Right cardiac atrium (tissue), 5 donors: ENCODE measurements at regions not wholly inside any gene's neighbourhood (a gene's known extent, or its start where the extent isn't known, plus 50 kb on each side); places are given as distances from the start of the nearest gene placed in this dataset.

ENCODE experiments used
- ATAC-seq, 2 donors: fragments of 200-7000 bp; cut with Tn5 transposase; one replicate each; pipeline versions ENCODE4 v1.8.0 to v1.9.1; 2020; ENCODE audit warnings: moderate library complexity in 2 of 2, mild to moderate bottlenecking in 1 of 2
- DNase-seq, 3 donors: peaks; one replicate each; pipeline ENCODE4 v3.0.0-alpha.2; 2020
- H3K27ac ChIP-seq: one replicate; pipeline ENCODE4 v1.5.1; 2013; ENCODE audit warnings: mild to moderate bottlenecking, low read length, control low read depth, moderate library complexity
- H3K27me3 ChIP-seq: one replicate; pipeline ENCODE4 v1.6.1; 2013; ENCODE audit not compliant: control insufficient read depth, insufficient read depth
- H3K4me1 ChIP-seq: one replicate; pipeline ENCODE4 v1.6.1; 2013; ENCODE audit warnings: low read length; ENCODE audit not compliant: control insufficient read depth, insufficient read depth
- H3K4me3 ChIP-seq: one replicate; pipeline ENCODE4 v1.5.1; 2013; ENCODE audit warnings: low read length, control low read depth
- H3K9me3 ChIP-seq: one replicate; pipeline ENCODE4 v1.6.1; 2013; ENCODE audit warnings: low read length; ENCODE audit not compliant: control insufficient read depth
- WGBS: extraction: QIAGEN DNeasy Blood & Tissue Kit; methylation state at CpG from one replicate; pipeline ENCODE4 v1.1.7; 2013; 5-methylcytosine and 5-hydroxymethylcytosine counted together
- intact Hi-C, 4 donors: fragments of 100-400 bp; cut with DNase I; formaldehyde crosslinking; loops; one replicate each; pipeline versions ENCODE4 v1.11.0 to v1.14.0; 2022 to 2023
- donor health status: healthy with polysubstance abuse.
- donor health status: DM: no; HTN: yes; CAD: no.
- donor health status: DM: no; HTN: no; CAD: no.
- donor health status: DM: no; HTN: yes; CAD: no; lungs with severe emphysema.
- donor health status: DM: yes; HTN: yes; CAD: no.

DNA sequence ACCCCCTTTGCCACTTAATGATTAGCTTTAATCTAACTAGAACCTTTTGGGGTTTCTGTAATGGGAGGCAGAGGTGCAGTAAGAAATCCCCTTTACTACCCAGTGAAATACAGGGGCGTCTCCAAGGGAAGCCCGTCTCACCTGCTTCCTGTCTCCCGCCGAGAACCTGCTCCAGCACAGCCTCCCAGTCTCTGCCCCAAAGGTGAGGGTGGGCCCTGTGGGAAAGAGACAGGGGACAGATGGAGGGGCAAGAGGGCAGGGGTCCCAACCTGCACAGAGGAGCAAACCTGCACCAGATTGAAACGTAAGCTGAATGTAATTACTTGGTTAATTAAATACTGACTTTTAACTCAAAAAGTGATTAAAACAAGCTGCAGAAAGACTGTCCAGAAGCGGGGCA, 474.2 kb upstream of the SULF2 start:
- Histone ChIP-seq H3K27ac (no peak overlapping the region), H3K27me3 (no peaks in the 10 kb centered on the region), H3K4me1 (no peaks in the 10 kb centered on the region), H3K9me3 (peaks cover 2% of the 10 kb centered on the region), H3K4me3 (no peak overlapping the region)
- no peak for DNase-seq
- ATAC-seq, result no peak
- intact Hi-C loops, result loop anchor here in 1 of 4 donors (5.0 kb wide), 1 partner anchor 543 kb away; no protein-coding TSS in a partner anchor
- 76% methylated on average over 6 of the region's 6 CpGs for WGBS

DNA sequence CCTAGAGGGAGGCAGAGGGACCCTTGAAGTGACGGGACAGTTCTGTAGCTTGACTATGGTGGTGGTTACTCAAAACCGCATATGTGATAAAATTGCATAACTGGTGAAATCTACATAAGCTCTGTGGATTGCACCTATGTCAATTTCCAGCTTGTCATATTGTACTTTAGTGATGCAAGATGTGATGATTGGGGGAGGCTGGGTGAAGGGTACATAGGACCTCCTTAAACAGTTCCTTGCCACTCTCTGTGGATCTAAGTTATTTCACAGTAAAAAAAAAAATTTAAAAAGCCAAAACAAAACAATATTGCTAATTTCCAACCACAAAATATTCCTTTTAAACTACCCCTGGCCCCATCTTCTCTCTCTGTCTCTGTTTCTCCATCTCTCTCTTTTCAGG, 472.6 kb upstream of the SULF2 start:
- no peaks in the 10 kb centered on the region for H3K4me1 ChIP-seq
- WGBS, result 94% methylated on average over 2 of the region's 2 CpGs
- H3K9me3 ChIP-seq, result peaks cover 2% of the 10 kb centered on the region
- DNase-seq (no peak), ATAC-seq (no peak)
- no peaks in the 10 kb centered on the region for H3K27me3 ChIP-seq
- intact Hi-C loops, result loop anchor here in 1 of 4 donors (5.0 kb wide), 1 partner anchor 544 kb away; no protein-coding TSS in a partner anchor
- H3K4me3 ChIP-seq, result no peak overlapping the region
- H3K27ac ChIP-seq, result no peak overlapping the region

DNA sequence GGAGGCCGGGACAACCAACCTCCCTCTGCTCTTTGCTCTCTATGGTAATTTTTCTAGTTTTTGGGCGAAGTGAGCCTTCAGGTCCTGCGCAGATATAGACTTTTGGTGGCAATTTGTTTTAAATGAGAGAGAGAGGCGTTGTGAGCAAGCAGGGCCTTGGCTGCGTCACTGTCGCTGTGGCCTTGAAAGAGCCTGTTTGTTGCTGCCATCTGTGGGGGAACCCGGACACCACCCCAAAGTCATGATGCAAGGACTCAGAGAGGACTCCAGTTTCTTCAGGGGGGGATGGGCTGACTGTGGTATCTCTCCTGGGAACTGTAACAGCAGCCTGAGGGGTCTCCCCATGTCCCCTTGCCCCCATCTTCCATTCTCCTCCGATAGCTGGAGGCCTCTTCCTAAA, 462.7 kb upstream of the SULF2 start:
- intact Hi-C loops, result no loop called here
- Histone ChIP-seq H3K9me3 (no peaks in the 10 kb centered on the region), H3K4me3 (no peak overlapping the region), H3K27me3 (no peaks in the 10 kb centered on the region), H3K27ac (no peak overlapping the region), H3K4me1 (no peaks in the 10 kb centered on the region)
- peak in 1 of 3 donors; percentile 62 for DNase-seq
- ATAC-seq, result no peak
- WGBS, result 87% methylated on average over 8 of the region's 8 CpGs

DNA sequence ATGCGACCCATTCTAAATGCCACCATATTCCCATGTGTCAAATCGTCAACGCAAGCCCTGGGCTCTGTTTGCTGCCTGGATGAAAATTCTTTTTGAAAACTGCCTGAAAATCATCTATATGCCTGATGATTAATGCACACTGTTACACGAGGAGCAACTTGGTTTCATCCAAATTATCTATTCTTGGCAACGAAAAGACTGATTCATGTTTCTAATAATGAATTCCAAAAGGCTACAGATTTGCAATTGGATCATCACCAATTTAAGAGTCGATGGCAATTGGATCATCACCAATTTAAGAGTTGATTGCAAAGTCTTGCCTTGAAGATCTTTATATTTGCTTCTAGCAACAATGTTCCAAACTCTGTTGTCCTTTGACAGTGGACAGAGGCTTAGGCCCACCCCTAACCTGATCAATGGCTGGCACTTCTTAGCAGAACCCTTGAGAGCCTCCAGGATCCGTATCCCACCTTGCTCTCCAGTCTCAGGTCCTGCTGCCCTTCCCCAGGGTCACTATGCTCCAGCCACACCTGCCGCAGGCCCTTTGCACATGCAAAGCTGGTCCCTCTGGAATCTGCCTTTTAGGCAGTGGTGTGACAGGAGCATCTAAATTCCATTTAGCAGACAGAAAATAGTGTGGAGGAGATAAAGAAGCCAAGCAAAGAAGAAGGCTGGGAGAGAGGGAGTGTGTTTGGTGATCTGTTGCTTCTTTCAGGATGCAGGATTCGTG, 460.9 kb upstream of the SULF2 start:
- no peak overlapping the region for H3K4me3 ChIP-seq
- no peaks in the 10 kb centered on the region for H3K27me3 ChIP-seq
- intact Hi-C loops, result no loop called here
- H3K4me1 ChIP-seq, result no peaks in the 10 kb centered on the region
- ATAC-seq (no peak), DNase-seq (no peak)
- WGBS, result 70% methylated on average over 9 of the region's 9 CpGs
- no peak overlapping the region for H3K27ac ChIP-seq
- H3K9me3 ChIP-seq, result no peaks in the 10 kb centered on the region

DNA sequence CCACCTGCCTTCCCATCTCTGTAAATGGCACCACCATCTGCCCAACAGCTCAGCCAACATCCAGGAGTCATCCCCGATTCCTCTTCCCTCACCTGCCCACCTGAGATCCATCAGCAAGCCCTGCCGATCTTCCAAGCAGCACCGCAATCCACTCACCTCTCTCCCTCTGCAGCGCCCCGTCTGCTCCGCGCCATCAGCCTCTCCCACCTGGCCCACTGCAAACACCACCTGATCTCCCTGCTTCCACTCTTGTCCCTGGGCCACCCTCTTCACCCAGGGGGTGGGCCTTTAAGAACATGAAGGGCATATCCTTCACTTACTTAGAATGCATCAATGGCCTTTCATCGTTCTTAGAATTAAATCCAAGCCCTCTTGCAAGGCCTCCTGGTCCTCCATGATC, 457.3 kb upstream of the SULF2 start:
- no peaks in the 10 kb centered on the region for H3K4me1 ChIP-seq
- H3K27ac ChIP-seq, result no peak overlapping the region
- 96% methylated on average over 8 of the region's 8 CpGs for WGBS
- no peaks in the 10 kb centered on the region for H3K9me3 ChIP-seq
- H3K27me3 ChIP-seq, result no peaks in the 10 kb centered on the region
- H3K4me3 ChIP-seq, result no peak overlapping the region
- ATAC-seq, result no peak
- no peak for DNase-seq
- intact Hi-C loops, result no loop called here

DNA sequence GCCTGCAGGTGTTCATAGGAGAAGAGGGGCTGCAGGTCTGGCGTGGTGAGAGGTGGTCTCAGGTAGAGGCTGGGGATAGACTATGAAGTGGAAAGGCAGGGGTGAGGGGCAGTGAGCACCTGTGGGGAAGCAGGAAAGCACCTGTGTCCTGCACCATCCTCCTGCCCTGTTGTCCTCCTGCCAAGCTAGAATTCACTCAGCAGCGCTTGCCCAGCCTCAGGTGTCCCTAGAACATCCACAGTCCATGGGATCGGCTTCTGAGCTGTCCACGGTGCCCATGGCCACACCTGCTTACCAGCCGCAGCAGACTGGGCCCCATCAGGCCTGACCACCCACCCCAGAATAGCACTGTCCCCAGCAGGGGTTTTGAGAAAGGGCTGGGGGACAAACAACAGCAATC, 456.2 kb upstream of the SULF2 start:
- DNase-seq (no peak), ATAC-seq (no peak)
- Histone ChIP-seq H3K4me1 (no peaks in the 10 kb centered on the region), H3K4me3 (no peak overlapping the region), H3K27ac (no peak overlapping the region), H3K9me3 (no peaks in the 10 kb centered on the region), H3K27me3 (no peaks in the 10 kb centered on the region)
- intact Hi-C loops, result no loop called here
- WGBS, result 90% methylated on average over 5 of the region's 5 CpGs

DNA sequence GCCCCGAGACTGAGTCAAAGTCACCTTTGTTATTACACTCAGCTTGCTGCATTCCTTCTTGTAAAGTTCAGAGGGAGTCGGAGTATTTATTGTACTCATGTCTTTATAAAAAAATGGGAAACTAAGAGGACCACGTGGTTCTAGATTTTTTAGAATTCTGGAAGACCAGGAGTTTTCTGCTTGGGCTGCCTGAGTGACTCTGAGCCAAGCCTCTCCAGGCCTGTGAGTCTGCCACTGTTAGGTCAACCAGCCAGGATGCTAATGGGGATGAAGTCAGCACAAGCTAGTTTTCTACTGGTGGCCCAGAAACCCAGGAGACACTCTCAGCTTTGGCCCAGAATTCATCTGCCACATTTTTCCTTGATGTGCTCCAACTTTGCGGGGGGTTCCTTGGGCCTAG, 453.5 kb upstream of the SULF2 start:
- 65% methylated on average over 4 of the region's 4 CpGs for WGBS
- ATAC-seq, result peak in 1 of 2 donors; percentile 64

DNA sequence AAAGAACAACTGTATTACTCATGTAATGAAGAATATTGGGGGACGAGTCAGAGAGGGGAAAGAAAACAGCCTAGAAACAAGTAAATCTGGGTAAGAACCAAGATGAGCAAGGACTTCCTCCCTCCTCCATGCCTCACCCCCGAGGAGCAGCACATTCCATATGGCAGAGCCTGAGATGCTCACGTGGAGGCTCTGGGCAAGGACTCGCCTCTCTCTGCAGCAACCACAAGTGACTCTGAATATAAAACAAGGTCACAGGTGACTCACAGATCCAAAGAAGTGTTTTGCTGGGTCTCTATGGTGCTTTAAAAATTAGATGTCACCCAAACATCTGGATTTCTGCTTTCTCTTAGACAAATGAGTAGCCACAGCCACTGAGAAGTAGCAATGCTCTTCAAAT, 453.0 kb upstream of the SULF2 start:
- H3K27ac ChIP-seq, result no peak overlapping the region
- 80% methylated on average over 4 of the region's 4 CpGs for WGBS

More for the DNA sequence above, 453.5 kb upstream of the SULF2 start:
- intact Hi-C loops, result no loop called here
- no peak overlapping the region for H3K27ac ChIP-seq
- H3K27me3 ChIP-seq, result no peaks in the 10 kb centered on the region
- no peaks in the 10 kb centered on the region for H3K4me1 ChIP-seq
- no peaks in the 10 kb centered on the region for H3K9me3 ChIP-seq
- peak in 1 of 3 donors; percentile 56 for DNase-seq
- H3K4me3 ChIP-seq, result no peak overlapping the region

DNA sequence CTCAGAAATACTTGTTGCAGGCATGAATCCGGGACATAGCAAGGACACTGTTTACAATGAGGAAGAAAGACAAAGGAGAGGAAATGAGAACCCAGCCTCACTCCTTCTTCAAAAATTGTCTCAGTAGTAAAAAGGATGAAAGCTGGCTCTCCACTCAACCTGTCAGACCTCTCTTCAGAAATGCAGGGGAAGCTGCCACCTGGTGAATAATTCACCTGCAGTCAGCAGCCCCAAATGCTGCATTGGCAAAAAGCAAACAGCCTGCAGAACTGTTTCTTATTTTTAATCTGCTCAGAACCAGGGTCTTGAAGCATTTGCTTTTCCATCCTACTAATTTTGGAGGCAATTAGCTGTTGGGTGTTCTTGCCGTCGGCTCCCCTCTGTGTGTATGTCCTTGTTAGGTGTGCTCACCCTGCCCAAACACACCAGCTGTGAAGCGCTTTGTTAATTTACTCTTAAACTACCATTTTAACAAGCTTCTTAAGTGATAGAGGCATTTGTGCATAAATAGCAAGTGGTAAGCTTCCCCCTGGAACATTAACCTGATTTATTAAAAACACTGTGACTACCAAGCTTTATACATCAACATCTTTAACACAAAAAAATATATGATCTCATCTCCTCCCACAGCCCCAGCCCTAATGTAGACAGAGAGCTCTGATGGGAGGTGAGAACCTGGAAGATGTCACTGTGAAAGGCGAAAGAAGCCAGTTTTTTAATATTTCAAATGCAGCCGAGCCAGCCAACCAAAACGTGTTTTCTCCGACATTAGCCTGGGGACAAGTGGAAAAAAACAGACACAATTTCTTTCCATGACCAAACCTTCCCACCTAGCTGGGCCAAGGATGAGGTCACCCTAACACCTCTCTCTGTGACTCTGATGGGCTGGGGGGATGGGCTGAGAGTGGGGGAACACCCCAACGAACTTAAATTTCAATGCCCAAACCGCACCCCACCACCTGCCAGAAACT, 451.0 kb upstream of the SULF2 start:
- intact Hi-C loops, result no loop called here
- no peaks in the 10 kb centered on the region for H3K4me1 ChIP-seq
- no peak overlapping the region for H3K27ac ChIP-seq
- no peak for DNase-seq
- no peak for ATAC-seq
- H3K27me3 ChIP-seq, result no peaks in the 10 kb centered on the region
- H3K4me3 ChIP-seq, result no peak overlapping the region
- WGBS, result 67% methylated on average over 10 of the region's 10 CpGs
- H3K9me3 ChIP-seq, result peaks cover 3% of the 10 kb centered on the region

More for the DNA sequence above, 453.0 kb upstream of the SULF2 start:
- Histone ChIP-seq H3K4me3 (no peak overlapping the region), H3K4me1 (no peaks in the 10 kb centered on the region), H3K9me3 (no peaks in the 10 kb centered on the region), H3K27me3 (no peaks in the 10 kb centered on the region)
- no peak for DNase-seq
- no peak for ATAC-seq
- intact Hi-C loops, result no loop called here

DNA sequence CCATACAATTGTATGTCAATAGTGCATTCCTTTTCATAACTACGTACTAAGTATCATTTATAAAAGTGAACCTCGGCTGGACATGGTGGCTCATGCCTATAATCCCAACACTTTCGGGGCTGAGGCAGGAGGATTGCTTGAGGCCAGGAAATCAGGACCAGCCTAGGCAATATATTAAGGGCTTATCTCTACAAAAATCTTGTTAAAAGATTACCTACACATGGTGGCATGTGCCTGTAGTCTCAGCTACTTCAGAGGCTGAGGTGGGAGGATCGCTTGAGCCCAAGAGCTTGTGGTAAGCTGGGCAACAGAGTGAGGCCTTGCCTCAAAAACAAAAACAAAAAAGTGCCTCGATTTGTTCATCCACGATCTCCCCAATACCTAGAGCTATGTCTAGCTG, 449.7 kb upstream of the SULF2 start:
- Histone ChIP-seq H3K4me3 (no peak overlapping the region), H3K27me3 (no peaks in the 10 kb centered on the region), H3K27ac (no peak overlapping the region), H3K4me1 (no peaks in the 10 kb centered on the region), H3K9me3 (peaks cover 6% of the 10 kb centered on the region)
- DNase-seq, result no peak
- intact Hi-C loops, result no loop called here
- 90% methylated on average over 6 of the region's 6 CpGs for WGBS
- ATAC-seq, result no peak

DNA sequence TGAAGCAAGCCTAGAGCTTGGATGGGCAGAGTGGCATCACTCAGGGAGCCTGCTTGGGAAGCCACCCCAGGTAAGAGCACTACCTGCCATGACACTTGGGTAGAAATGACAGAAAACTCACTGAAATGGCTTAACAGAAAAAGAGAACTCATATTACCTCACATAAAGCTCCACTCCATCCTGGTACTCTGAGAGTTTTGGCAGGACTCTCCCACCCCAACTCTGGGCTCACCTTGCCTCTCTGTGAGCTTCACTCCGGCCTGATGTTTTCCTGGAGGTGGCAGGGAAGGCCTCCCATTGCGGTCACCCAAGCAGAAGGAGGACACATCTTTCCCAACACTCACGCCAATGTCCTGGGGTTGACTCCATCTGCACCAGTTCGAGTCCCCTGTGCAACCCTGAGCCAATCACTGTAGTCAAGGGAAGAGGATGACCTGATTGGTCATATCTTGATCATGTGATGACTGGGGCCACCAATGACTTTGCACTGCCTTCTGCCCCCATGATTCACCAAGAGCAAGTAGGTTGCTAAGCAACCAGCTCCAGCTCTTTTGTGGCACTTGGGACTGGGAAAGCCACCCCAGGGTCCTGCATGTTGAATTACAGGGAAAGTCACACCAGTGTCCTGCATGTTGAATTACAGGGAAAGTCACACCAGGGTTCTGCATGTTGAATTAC, 446.1 kb upstream of the SULF2 start:
- intact Hi-C loops, result no loop called here
- 95% methylated on average over 4 of the region's 4 CpGs for WGBS
- Histone ChIP-seq H3K27ac (no peak overlapping the region), H3K27me3 (no peaks in the 10 kb centered on the region), H3K9me3 (peaks cover 6% of the 10 kb centered on the region), H3K4me1 (no peaks in the 10 kb centered on the region), H3K4me3 (no peak overlapping the region)
- no peak for ATAC-seq
- no peak for DNase-seq
